Kidney glomerular epithelial cell (primary cell): ENCODE measurements at regions not wholly inside any gene's neighbourhood (a gene's known extent, or its start where the extent isn't known, plus 50 kb on each side); places are given as distances from the start of the nearest gene placed in this dataset.
"Not testable (repeated sequence)": the region's sequence is repeated elsewhere in the genome, so short reads cannot be mapped to it uniquely, and the experiment has no call there.

Experiments
- DNase-seq: peaks from one replicate; lab custom pipeline; 2025; lab: John Stamatoyannopoulos, UW

- no peak for DNase-seq
Measured at GRCh38 chr21:33121715-33122475, 52.0 kb downstream of the OLIG1 start.

GRCh38 chr21:33122507-33122906 is 52.6 kb downstream of the OLIG1 start:
- DNase-seq, result no peak

GRCh38 chr21:33123374-33124123 is 53.6 kb downstream of the OLIG1 start:
- DNase-seq, result no peak

- DNase-seq, result no peak
Measured at GRCh38 chr21:33124889-33125288, 54.9 kb downstream of the OLIG1 start.

GRCh38 chr21:33125680-33126375 is 55.9 kb downstream of the OLIG1 start:
- DNase-seq, result no peak

GRCh38 chr21:33126569-33126968 is 56.6 kb downstream of the OLIG1 start:
- no peak for DNase-seq

GRCh38 chr21:33127154-33127867 is 57.4 kb downstream of the OLIG1 start:
- DNase-seq, result peak; percentile 35

GRCh38 chr21:33127868-33128242 is 57.9 kb downstream of the OLIG1 start:
- no peak for DNase-seq

GRCh38 chr21:33128538-33128937 is 58.6 kb downstream of the OLIG1 start:
- no peak for DNase-seq

- no peak for DNase-seq
Measured at GRCh38 chr21:33132054-33132453, 62.1 kb downstream of the OLIG1 start.

GRCh38 chr21:33133892-33134291 is 64.0 kb downstream of the OLIG1 start:
- no peak for DNase-seq

- DNase-seq, result no peak
Measured at GRCh38 chr21:33135925-33136324, 66.0 kb downstream of the OLIG1 start.

- no peak for DNase-seq
Measured at GRCh38 chr21:33136847-33137502, 67.0 kb downstream of the OLIG1 start.

GRCh38 chr21:33139084-33139483 is 69.1 kb downstream of the OLIG1 start:
- no peak for DNase-seq

- DNase-seq, result no peak
Measured at GRCh38 chr21:33140288-33140687, 70.3 kb downstream of the OLIG1 start.

- no peak for DNase-seq
Measured at GRCh38 chr21:33146467-33146866, 76.5 kb downstream of the OLIG1 start.

- DNase-seq, result no peak
Measured at GRCh38 chr21:33149181-33149580, 79.2 kb downstream of the OLIG1 start.

- DNase-seq, result not testable (repeated sequence)
Measured at GRCh38 chr21:33150968-33151367, 78.8 kb upstream of the IFNAR2 start.

GRCh38 chr21:33151941-33152731 is 77.6 kb upstream of the IFNAR2 start:
- no peak for DNase-seq

- DNase-seq, result no peak
Measured at GRCh38 chr21:33152732-33153130, 77.0 kb upstream of the IFNAR2 start.

- no peak for DNase-seq
Measured at GRCh38 chr21:33155005-33155404, 74.7 kb upstream of the IFNAR2 start.
